CD14-positive monocyte (primary cell): ENCODE measurements at regions not wholly inside any gene's neighbourhood (a gene's known extent, or its start where the extent isn't known, plus 50 kb on each side); places are given as distances from the start of the nearest gene placed in this dataset.

Source experiments
- DNase-seq, 3 donors: peaks; one replicate each; pipeline ENCODE4 v3.0.0-alpha.2; 2011 to 2022
- H2AFZ ChIP-seq: 2 replicates; pipeline ENCODE4 v1.6.0; 2012; ENCODE audit warnings: mild to moderate bottlenecking, low read depth, low read length, inconsistent platforms; ENCODE audit not compliant: insufficient read depth, poor library complexity, severe bottlenecking
- H3K27ac ChIP-seq, 2 donors: 1 replicate in 1 of 2; 2 replicates in 1 of 2; pipeline ENCODE4 v1.5.1; 2012 to 2013; ENCODE audit warnings: low read length in 2 of 2, control low read depth in 1 of 2, inconsistent platforms in 1 of 2, low read depth in 1 of 2, mild to moderate bottlenecking in 1 of 2
- H3K27me3 ChIP-seq, 2 donors: one replicate each; pipeline versions ENCODE4 v1.6.0 to v1.6.1; 2011 to 2013; ENCODE audit warnings: low read length in 2 of 2; ENCODE audit not compliant: control insufficient read depth in 2 of 2, insufficient read depth in 2 of 2
- H3K36me3 ChIP-seq, 2 donors: replicated peaks in 1 of 2; 1 replicate in 1 of 2; 2 replicates in 1 of 2; pipeline versions ENCODE4 v1.5.1 to v1.6.1; 2012 to 2013; ENCODE audit warnings: low read length in 2 of 2, control low read depth in 1 of 2, inconsistent platforms in 1 of 2, mild to moderate bottlenecking in 1 of 2; ENCODE audit not compliant: insufficient read depth in 2 of 2, control insufficient read depth in 1 of 2
- H3K4me1 ChIP-seq, 2 donors: 1 replicate in 1 of 2; 2 replicates in 1 of 2; pipeline versions ENCODE4 v1.5.1 to v1.6.1; 2012 to 2013; ENCODE audit warnings: low read length in 2 of 2, control low read depth in 1 of 2, inconsistent platforms in 1 of 2, mild to moderate bottlenecking in 1 of 2, moderate library complexity in 1 of 2; ENCODE audit not compliant: insufficient read depth in 2 of 2, control insufficient read depth in 1 of 2
- H3K4me2 ChIP-seq: replicated peaks from 2 replicates; pipeline ENCODE3; 2012; ENCODE audit warnings: low read length, moderate library complexity, mild to moderate bottlenecking; ENCODE audit not compliant: poor library complexity, severe bottlenecking; ENCODE audit errors: extremely low read depth
- H3K4me3 ChIP-seq, 3 experiments: fragments of 200-600 bp in 1 of 3; sonication (generic) in 1 of 3; replicated peaks in 1 of 3; 1 replicate in 2 of 3; 2 replicates in 1 of 3; pipeline ENCODE4 v1.5.1; 2011 to 2013; ENCODE audit warnings: low read length in 3 of 3, mild to moderate bottlenecking in 3 of 3, control low read depth in 2 of 3, low read depth in 2 of 3, inconsistent platforms in 1 of 3, moderate library complexity in 1 of 3
- H3K79me2 ChIP-seq: 2 replicates; pipeline ENCODE4 v1.6.0; 2012; ENCODE audit warnings: mild to moderate bottlenecking, control low read depth, inconsistent platforms, low read length, moderate library complexity; ENCODE audit not compliant: insufficient read depth
- H3K9ac ChIP-seq: 2 replicates; pipeline ENCODE4 v1.6.0; 2017; ENCODE audit warnings: low read length, mild to moderate bottlenecking; ENCODE audit not compliant: insufficient read depth, poor library complexity, severe bottlenecking
- H3K9me3 ChIP-seq, 2 donors: replicated peaks in 1 of 2; 1 replicate in 1 of 2; 2 replicates in 1 of 2; pipeline versions ENCODE4 v1.5.1 to v1.6.1; 2012 to 2013; ENCODE audit warnings: low read length in 2 of 2, control low read depth in 1 of 2; ENCODE audit not compliant: control insufficient read depth in 1 of 2, insufficient read depth in 1 of 2
- H4K20me1 ChIP-seq: 2 replicates; pipeline ENCODE4 v1.6.0; 2012; ENCODE audit warnings: mild to moderate bottlenecking, low read length, control low read depth, moderate library complexity; ENCODE audit not compliant: insufficient read depth
- H3K27ac Mint-ChIP-seq, 7 donors: one replicate each; pipeline ENCODE4 v1.8.0; 2020; ENCODE audit warnings: mild to moderate bottlenecking in 7 of 7, mixed read lengths in 7 of 7, moderate library complexity in 6 of 7, inconsistent platforms in 2 of 7
- H3K27me3 Mint-ChIP-seq, 3 donors: one replicate each; pipeline ENCODE4 v1.8.0; 2021 to 2022; ENCODE audit warnings: low read depth in 3 of 3, mild to moderate bottlenecking in 3 of 3, mixed read lengths in 3 of 3, moderate library complexity in 3 of 3, inconsistent platforms in 1 of 3
- H3K36me3 Mint-ChIP-seq, 2 donors: one replicate each; pipeline ENCODE4 v1.8.0; 2020; ENCODE audit warnings: mixed read lengths in 2 of 2, inconsistent platforms in 1 of 2, mild to moderate bottlenecking in 1 of 2
- H3K4me1 Mint-ChIP-seq: one replicate; pipeline ENCODE4 v1.8.0; 2020; ENCODE audit warnings: mild to moderate bottlenecking, mixed read lengths
- H3K4me3 Mint-ChIP-seq, 2 donors: one replicate each; pipeline ENCODE4 v1.8.0; 2020; ENCODE audit warnings: mild to moderate bottlenecking in 2 of 2, mixed read lengths in 2 of 2, moderate library complexity in 1 of 2
- H3K9me3 Mint-ChIP-seq, 7 donors: one replicate each; pipeline ENCODE4 v1.8.0; 2020 to 2022; ENCODE audit warnings: mixed read lengths in 7 of 7, mild to moderate bottlenecking in 6 of 7, moderate library complexity in 6 of 7, inconsistent platforms in 2 of 7
- WGBS: methylation state at CpG from one replicate; pipeline ENCODE4 v1.1.5; 2013; ENCODE audit warnings: missing lambda C conversion rate; ENCODE audit not compliant: insufficient coverage; 5-methylcytosine and 5-hydroxymethylcytosine counted together
- intact Hi-C, 2 donors: fragments of 100-400 bp; cut with micrococcal nuclease; formaldehyde crosslinking; loops; one replicate each; pipeline versions ENCODE4 v1.15.0 to v1.15.1; 2023
- TF ChIP-seq, protein P1 (sequence below): fragments of 200-600 bp; IDR thresholded peaks from one replicate; pipeline ENCODE4 v1.8.0; 2022; ENCODE audit warnings: antibody characterized with exemption, mild to moderate bottlenecking

DNA sequence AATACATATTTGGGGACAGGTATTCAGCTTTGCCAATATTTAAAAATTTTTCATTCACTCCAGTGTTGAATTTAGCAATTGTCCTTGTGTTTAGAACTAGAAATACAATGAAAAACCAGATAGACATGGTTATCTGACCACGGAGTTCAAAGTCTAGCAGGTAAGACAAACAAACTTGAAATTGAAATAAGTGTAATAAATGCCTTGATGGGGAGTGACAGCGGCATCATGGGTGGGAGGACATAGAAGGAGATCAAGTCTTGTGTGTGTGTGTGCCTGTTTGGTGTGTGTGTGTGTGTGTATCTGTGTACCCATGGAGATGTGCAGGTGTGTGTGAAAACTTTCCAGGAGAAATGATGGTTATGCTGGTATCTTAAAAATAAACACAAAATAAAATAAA, 750.0 kb upstream of the CITED2 start:
- H3K27me3 ChIP-seq = no peaks in the 10 kb centered on the region
- no peaks in the 10 kb centered on the region for H3K4me1 ChIP-seq
- H3K9me3 Mint-ChIP-seq = peaks cover 4 to 29% (median 13%) of the 10 kb centered on the region in 7 donors
- no peaks in the 10 kb centered on the region for H3K27me3 Mint-ChIP-seq
- peaks cover 12 to 15% of the 10 kb centered on the region in 2 donors for H3K9me3 ChIP-seq
- H3K9ac ChIP-seq = no peak overlapping the region
- intact Hi-C loops = no loop called here
- H3K27ac Mint-ChIP-seq = no peak overlapping the region
- H3K79me2 ChIP-seq = no peaks in the 10 kb centered on the region
- TF ChIP-seq, protein P1, sequence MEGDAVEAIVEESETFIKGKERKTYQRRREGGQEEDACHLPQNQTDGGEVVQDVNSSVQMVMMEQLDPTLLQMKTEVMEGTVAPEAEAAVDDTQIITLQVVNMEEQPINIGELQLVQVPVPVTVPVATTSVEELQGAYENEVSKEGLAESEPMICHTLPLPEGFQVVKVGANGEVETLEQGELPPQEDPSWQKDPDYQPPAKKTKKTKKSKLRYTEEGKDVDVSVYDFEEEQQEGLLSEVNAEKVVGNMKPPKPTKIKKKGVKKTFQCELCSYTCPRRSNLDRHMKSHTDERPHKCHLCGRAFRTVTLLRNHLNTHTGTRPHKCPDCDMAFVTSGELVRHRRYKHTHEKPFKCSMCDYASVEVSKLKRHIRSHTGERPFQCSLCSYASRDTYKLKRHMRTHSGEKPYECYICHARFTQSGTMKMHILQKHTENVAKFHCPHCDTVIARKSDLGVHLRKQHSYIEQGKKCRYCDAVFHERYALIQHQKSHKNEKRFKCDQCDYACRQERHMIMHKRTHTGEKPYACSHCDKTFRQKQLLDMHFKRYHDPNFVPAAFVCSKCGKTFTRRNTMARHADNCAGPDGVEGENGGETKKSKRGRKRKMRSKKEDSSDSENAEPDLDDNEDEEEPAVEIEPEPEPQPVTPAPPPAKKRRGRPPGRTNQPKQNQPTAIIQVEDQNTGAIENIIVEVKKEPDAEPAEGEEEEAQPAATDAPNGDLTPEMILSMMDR = no peak
- no peak overlapping the region for H3K4me2 ChIP-seq
- no peaks in the 10 kb centered on the region for H4K20me1 ChIP-seq
- no peak overlapping the region for H3K27ac ChIP-seq
- no peak for DNase-seq
- no peaks in the 10 kb centered on the region for H3K36me3 ChIP-seq
- H3K4me1 Mint-ChIP-seq = no peaks in the 10 kb centered on the region
- H3K4me3 ChIP-seq = no peak overlapping the region
- 100% methylated on average over 2 of the region's 2 CpGs for WGBS
- no peak overlapping the region for H3K4me3 Mint-ChIP-seq
- H2AFZ ChIP-seq = no peak overlapping the region
- no peaks in the 10 kb centered on the region for H3K36me3 Mint-ChIP-seq

DNA sequence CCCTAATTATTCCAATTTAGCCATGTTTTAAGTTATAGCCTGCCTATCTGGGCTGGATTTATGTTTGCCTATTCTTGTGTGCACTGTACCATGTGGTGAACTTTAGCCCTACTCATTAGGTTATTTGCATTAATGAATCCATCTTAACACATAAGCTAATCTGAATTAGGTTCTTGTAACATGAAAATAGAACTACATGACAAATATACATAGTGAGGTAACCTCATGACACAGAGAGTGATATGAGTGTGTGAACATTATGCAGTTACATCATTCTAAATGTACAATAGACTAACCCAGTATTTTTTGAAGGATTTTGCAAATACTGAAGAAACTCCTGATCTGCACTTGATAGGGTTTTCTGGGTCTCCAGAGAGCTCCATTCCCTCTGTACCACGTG, 733.7 kb upstream of the CITED2 start:
- peaks cover 0 to 3% (median 0%) of the 10 kb centered on the region in 7 donors for H3K9me3 Mint-ChIP-seq
- Histone ChIP-seq H3K79me2 (no peaks in the 10 kb centered on the region), H3K27ac (no peak overlapping the region), H3K9ac (no peak overlapping the region), H3K9me3 (no peaks in the 10 kb centered on the region), H3K4me2 (no peak overlapping the region), H3K4me1 (no peaks in the 10 kb centered on the region), H3K4me3 (no peak overlapping the region), H3K36me3 (no peaks in the 10 kb centered on the region), H4K20me1 (no peaks in the 10 kb centered on the region), H2AFZ (no peak overlapping the region), H3K27me3 (no peaks in the 10 kb centered on the region)
- WGBS = no CpG with 5 or more reads among the region's 1 CpG
- no peak for DNase-seq
- TF ChIP-seq, protein P1 = no peak
- peaks cover 2% of the 10 kb centered on the region for H3K4me1 Mint-ChIP-seq
- intact Hi-C loops = no loop called here
- H3K27ac Mint-ChIP-seq = no peak overlapping the region
- no peak overlapping the region for H3K4me3 Mint-ChIP-seq
- H3K27me3 Mint-ChIP-seq = peaks cover 0 to under 1% (median 0%) of the 10 kb centered on the region in 3 donors
- H3K36me3 Mint-ChIP-seq = no peaks in the 10 kb centered on the region
